Parathyroid adenoma (tissue), 2 donors: ENCODE measurements at regions not wholly inside any gene's neighbourhood (a gene's known extent, or its start where the extent isn't known, plus 50 kb on each side); places are given as distances from the start of the nearest gene placed in this dataset.

ENCODE experiments used
- H2AFZ ChIP-seq: fragments of 300-600 bp; sonication (generic); one replicate; pipeline ENCODE4 v1.7.0; 2017; ENCODE audit warnings: antibody characterized with exemption, mild to moderate bottlenecking
- H3K27ac ChIP-seq: fragments of 300-600 bp; sonication (generic); one replicate; pipeline ENCODE4 v1.7.0; 2017
- H3K27me3 ChIP-seq: fragments of 300-600 bp; sonication (generic); one replicate; pipeline ENCODE4 v1.7.0; 2017; ENCODE audit warnings: low read length; ENCODE audit not compliant: control insufficient read depth, insufficient read depth
- H3K36me3 ChIP-seq: fragments of 300-600 bp; sonication (generic); one replicate; pipeline ENCODE4 v1.7.0; 2017; ENCODE audit warnings: low read length; ENCODE audit not compliant: control insufficient read depth, insufficient read depth
- H3K4me1 ChIP-seq: fragments of 300-600 bp; sonication (generic); one replicate; pipeline ENCODE4 v1.7.0; 2017; ENCODE audit warnings: control low read depth
- H3K4me2 ChIP-seq: fragments of 300-600 bp; sonication (generic); one replicate; pipeline ENCODE4 v1.7.0; 2017; ENCODE audit warnings: low read length
- H3K4me3 ChIP-seq: fragments of 300-600 bp; sonication (generic); one replicate; pipeline ENCODE4 v1.7.0; 2017; ENCODE audit warnings: low read depth, low read length
- H3K79me2 ChIP-seq: fragments of 300-600 bp; sonication (generic); one replicate; pipeline ENCODE4 v1.7.0; 2017; ENCODE audit warnings: control low read depth
- H3K9ac ChIP-seq: fragments of 300-600 bp; sonication (generic); one replicate; pipeline ENCODE4 v1.7.0; 2017; ENCODE audit warnings: mild to moderate bottlenecking
- H3K9me3 ChIP-seq: fragments of 300-600 bp; sonication (generic); one replicate; pipeline ENCODE4 v1.7.0; 2017; ENCODE audit warnings: low read length; ENCODE audit not compliant: control insufficient read depth
- TF ChIP-seq, protein P1 (sequence below): fragments of 300-600 bp; sonication (generic); IDR thresholded peaks from one replicate; pipeline ENCODE4 v1.7.0; 2017; ENCODE audit warnings: antibody characterized with exemption, mild to moderate bottlenecking
- donor health status: primary hyperparathyroidism.

DNA sequence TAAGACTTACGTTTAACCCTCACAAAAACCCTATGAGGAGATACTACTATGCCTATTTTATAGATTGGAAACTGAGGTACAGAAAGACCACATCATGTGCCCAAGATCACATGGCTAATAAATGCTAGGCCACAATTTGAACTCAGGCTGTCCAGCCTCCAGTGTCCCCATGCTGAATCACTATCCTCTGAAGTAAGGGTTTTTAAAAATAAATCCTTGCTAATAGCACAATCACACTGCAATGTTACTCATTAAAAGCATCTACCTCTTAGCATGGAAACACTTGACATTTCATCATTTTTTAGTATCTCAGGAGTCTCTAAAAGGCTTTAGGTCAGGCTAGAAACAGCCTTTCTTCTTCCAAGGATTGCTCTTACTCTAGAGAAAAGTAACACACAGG lies 50.0 kb upstream of the PPP1R3C start:
- TF ChIP-seq, protein P1, sequence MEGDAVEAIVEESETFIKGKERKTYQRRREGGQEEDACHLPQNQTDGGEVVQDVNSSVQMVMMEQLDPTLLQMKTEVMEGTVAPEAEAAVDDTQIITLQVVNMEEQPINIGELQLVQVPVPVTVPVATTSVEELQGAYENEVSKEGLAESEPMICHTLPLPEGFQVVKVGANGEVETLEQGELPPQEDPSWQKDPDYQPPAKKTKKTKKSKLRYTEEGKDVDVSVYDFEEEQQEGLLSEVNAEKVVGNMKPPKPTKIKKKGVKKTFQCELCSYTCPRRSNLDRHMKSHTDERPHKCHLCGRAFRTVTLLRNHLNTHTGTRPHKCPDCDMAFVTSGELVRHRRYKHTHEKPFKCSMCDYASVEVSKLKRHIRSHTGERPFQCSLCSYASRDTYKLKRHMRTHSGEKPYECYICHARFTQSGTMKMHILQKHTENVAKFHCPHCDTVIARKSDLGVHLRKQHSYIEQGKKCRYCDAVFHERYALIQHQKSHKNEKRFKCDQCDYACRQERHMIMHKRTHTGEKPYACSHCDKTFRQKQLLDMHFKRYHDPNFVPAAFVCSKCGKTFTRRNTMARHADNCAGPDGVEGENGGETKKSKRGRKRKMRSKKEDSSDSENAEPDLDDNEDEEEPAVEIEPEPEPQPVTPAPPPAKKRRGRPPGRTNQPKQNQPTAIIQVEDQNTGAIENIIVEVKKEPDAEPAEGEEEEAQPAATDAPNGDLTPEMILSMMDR = no peak
- H3K79me2 ChIP-seq = no peaks in the 10 kb centered on the region
- H3K27ac ChIP-seq = no peak overlapping the region
- H3K4me3 ChIP-seq = no peak overlapping the region
- H3K9me3 ChIP-seq = no peaks in the 10 kb centered on the region
- H3K36me3 ChIP-seq = no peaks in the 10 kb centered on the region
- no peak overlapping the region for H3K9ac ChIP-seq
- no peak overlapping the region for H3K4me2 ChIP-seq
- no peaks in the 10 kb centered on the region for H3K27me3 ChIP-seq
- H3K4me1 ChIP-seq = no peaks in the 10 kb centered on the region
- no peak overlapping the region for H2AFZ ChIP-seq
